SK-N-SH (cell line): ENCODE measurements at regions not wholly inside any gene's neighbourhood (a gene's known extent, or its start where the extent isn't known, plus 50 kb on each side); places are given as distances from the start of the nearest gene placed in this dataset.
"Not testable (repeated sequence)": the region's sequence is repeated elsewhere in the genome, so short reads cannot be mapped to it uniquely, and the experiment has no call there.

Experiments
- CTCF ChIP-seq: fragments of 200-600 bp; sonication (generic); IDR thresholded peaks from 2 replicates; pipeline ENCODE4 v1.6.1; 2017; ENCODE audit warnings: antibody characterized with exemption, mild to moderate bottlenecking, moderate library complexity
- REST ChIP-seq: IDR thresholded peaks from 2 replicates; pipeline ENCODE4 v1.6.1; 2012; ENCODE audit warnings: mild to moderate bottlenecking, low read depth, low read length, moderate library complexity

GRCh38 chr14:105981517-105982302, 455.3 kb downstream of the TMEM121 start:
- not testable (repeated sequence) for TF ChIP-seq CTCF, REST
